Fibroblast of skin of right biceps (primary cell): ENCODE measurements at regions not wholly inside any gene's neighbourhood (a gene's known extent, or its start where the extent isn't known, plus 50 kb on each side); places are given as distances from the start of the nearest gene placed in this dataset.
"Not testable (repeated sequence)": the region's sequence is repeated elsewhere in the genome, so short reads cannot be mapped to it uniquely, and the experiment has no call there.

Experiments used
- DNase-seq: peaks from one replicate; pipeline ENCODE4 v3.0.0-alpha.2; 2013

DNA sequence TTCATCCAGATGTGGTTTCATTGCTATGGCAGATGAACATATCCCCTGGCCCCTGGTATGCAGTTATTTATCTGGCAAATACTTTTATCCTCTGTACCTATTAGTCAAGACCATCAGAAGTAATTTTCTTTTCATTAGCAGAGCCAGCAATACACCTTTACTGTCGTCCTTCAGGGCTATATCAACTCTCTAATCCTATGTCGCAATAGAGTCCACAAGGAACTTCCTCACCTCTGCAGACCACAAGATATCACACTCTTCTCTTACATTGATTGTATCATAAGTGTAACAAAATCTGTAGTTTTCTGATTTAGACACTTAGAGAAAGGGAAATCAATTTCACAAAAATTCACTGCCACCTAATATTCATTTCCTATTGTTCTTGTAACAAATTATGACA lies 252.9 kb upstream of the DCC start:
- DNase-seq = no peak

DNA sequence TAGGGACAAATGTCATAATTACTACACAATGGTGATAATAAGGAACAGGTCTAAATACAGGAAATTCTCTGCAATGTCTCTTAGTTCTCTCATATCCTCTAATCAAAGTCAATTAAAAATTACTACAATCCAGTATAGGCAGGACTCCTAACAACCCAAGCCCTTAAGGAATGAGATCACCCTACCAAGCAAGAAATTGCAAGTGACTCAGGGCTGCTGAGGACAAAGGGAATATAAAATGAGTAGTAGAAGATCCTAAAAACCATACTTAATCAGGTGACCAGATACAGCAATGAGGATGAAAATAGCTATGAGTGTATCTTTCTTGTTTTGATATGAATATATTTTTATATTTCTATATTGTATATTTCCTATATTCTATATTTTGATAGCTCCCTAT lies 250.0 kb upstream of the DCC start:
- DNase-seq = no peak

GRCh38 chr18:52093171-52093570 lies 246.8 kb upstream of the DCC start:
- DNase-seq = no peak

- DNase-seq = no peak
Observed at GRCh38 chr18:52118684-52119083, 221.3 kb upstream of the DCC start.

DNA sequence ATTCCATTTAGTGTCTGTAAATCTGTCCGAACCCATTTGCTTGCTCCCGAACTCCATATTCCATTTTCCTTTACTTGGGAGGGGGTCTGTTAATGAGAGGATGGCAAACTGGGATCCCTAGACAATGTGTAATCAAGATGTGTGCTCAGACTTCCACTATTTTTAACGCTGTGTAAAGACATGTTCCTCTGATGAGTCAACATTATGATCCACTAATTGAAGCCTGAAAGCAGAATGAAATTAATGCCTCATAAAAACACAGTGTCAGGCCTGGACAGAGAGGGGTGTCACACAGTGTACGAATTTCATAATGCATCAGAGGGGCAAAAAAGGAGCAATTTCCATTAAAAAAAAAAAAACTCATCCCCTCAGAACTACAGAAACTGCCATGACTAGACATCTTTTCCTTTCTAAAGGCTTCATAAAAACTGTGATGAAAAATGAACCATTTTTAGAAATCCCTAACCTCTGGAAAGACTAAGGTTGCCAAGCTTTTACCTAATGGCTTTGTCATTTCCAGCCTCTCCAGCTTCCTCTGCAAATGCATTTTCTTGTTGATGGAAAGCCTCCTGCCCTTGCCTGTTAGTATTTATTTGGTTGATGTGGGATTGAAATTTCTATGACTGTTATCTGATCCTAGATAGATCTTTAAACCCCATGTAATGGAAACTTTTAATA lies 209.2 kb upstream of the DCC start:
- DNase-seq = peak; percentile 47

DNA sequence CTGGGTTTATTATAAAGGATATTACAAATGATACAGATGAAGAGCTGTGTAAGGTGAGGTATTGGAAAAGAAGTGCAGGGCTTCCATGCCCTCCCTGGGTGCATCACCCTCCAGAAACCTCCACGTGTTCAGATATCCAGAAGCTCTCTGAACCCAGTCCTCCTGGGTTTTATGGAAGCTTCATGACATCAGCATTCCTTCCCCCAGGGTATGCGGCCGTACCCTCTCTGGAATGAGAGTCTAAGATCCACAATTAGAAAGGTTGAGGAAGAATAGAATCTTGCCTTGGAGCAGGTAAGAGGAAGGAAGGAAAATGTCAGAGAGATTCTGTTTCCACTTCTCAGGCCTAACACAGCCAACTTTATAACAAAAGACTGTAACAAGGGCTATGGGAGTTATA lies 208.2 kb upstream of the DCC start:
- no peak for DNase-seq

DNA sequence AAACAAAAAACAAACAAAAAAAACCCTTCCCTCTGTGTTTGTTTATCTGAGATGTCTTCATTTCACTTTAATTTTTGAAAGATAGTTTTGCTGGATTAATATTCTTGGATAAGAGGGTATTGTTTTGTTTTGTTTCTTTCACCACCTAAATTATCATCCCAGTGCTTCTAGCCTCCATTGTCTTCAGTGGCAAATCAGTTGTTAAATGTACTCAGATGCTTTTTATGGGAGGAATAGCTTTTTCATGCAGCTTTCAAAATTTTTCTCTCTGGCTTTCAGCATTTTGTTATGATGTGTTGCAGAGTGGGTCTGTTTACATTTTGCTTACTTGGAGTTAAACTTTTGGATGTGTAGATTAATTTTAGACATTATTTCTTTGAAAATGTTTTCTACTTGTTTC lies 203.5 kb upstream of the DCC start:
- DNase-seq = no peak

GRCh38 chr18:52140986-52141385 lies 199.0 kb upstream of the DCC start:
- DNase-seq = no peak

GRCh38 chr18:52150050-52150449 lies 189.9 kb upstream of the DCC start:
- DNase-seq = no peak

DNA sequence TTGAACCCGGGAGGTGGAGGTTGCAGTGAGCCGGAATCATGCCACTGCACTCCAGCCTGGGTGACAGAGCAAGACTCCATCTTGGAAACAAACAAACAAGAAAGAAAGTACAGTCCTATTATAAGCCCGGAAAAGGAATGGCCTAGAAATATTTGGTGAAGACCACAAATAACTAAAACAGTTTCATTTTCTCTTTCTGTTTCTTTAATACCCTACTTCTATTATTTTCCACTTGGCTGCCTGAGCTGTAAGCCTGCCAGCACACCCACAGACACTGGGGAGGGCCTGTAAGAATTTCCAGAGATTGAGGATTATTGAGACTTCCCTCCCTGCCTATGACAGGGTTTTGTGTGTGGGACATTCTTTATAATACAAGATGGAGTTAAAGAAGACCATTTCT lies 188.0 kb upstream of the DCC start:
- no peak for DNase-seq

- no peak for DNase-seq
Observed at GRCh38 chr18:52156166-52156565, 183.8 kb upstream of the DCC start.

DNA sequence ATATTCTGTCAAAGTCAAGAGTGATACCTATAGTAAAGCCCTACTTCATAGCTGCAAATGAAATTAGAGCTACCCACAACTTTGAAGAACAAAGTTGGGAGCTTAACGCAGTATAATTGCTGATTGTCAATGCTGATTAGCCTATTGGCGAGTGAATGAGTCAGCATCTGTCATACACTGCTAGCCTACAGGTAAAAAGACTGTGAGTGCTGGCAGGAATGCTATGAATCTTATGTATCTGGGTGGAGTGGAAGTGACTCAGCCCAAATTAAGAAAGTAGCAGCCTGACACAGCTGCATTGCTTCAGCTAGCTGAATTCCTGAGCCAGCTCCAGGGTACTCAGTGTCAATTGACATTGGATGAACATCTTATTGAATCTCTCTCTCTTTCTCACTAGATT lies 179.4 kb upstream of the DCC start:
- peak; percentile 55 for DNase-seq

DNA sequence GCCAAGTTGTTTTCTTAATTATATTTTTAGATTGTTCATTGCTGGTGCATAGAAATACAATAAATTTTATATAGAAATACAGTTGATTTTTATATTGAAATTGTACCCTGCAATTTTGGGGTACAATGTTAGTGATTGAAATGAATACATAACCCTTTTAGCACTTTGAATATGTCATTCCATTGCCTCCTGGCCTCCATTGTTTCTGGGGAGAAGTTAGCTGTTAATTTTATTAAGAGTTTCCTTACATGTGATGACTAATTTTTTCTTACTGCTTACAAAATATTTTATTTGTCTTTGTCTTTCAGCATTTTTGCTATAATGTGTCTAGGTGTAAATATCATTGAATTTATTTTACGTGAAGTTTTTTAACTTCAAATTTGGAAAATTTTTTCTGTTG lies 176.5 kb upstream of the DCC start:
- no peak for DNase-seq

DNA sequence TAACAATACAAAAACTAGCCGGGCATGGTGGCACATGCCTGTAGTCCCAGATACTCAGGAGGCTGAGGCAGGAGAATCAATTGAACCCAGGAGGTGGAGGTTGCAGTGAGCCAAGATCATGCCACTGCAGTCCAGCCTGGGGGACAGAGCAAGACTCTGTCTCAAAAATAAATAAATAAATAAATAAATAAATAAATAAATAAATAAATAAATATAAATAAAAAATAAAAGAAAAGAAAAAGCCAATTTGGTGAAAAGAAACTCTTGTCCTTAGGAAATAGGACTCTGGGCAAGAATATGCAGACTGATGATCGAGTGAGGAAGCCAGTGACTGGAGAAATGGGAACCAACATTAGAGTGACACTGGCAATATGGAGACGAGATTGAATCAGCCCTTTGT lies 171.9 kb upstream of the DCC start:
- DNase-seq = not testable (repeated sequence)

DNA sequence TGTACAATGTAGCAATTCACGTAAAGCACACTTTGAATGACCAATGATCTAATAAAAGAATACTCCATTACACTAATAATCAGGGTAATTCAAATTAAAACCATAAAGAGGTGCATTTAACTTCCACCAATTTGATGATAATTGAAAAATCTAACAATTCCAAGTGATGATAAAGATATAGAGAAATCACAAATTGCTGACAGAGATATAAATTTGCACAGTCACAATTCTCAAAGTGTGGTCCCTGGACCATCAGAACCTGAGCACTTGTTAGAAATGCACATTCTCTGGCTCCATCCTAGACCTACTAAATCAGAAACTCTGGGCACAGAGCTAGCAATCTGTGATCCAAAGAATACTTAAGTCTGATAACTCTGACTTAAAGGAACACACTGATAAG lies 165.8 kb upstream of the DCC start:
- no peak for DNase-seq

DNA sequence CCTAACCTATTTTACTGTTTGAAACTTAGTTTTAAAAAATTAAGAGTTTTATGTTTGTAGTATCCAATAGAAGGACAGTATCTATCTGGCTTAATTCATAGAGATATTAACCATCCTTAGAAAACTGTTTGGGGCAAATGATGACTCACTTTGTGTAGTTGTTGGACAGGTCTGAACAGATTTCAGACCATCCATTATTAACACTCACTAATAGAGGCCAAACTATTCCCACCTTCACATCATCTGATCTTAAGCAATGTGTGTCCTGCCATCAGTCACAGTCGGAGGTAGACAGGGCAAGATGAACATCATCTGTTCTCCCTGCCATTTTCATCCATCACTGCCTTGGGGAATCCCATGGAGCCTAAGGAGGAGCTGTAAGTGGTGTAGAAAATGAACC lies 164.6 kb upstream of the DCC start:
- DNase-seq = no peak

DNA sequence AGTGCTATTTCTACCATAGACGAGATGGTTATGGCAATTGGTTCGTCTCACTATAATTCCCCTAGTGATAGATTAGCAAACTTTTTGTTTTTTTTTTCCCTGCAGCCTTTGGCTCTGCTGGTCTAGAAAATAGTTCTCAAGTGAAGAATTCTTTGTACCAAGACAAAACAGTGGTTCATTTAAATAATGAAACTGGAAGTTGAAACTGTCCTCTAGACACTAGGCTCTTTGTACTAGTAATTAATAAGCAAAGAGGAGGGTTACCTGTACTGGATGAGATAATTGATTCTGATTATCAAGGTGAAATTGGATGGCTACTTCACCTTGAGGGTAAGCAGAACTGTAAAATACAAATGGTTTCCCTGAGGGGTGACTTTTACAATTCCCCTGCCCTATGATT lies 156.9 kb upstream of the DCC start:
- no peak for DNase-seq

DNA sequence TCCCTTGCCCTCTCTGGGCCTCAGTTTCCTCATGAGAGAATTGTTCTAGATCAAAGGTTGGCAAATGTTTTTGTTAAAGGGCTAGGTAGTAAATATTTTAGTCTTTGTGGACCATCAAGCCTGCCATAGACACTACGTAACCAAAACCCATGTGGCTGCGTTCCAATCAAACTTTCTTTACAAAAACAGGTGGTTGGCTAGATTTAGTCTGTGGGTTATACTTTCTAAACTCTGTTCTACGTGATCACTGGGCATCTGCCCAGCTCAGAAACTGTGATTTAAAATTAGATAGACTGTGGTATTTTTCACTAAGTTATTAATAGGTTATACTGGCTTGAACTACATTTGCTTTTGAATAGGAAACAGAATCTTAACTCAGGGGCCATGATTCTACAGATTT lies 149.8 kb upstream of the DCC start:
- no peak for DNase-seq

- no peak for DNase-seq
Observed at GRCh38 chr18:52190631-52191030, 149.4 kb upstream of the DCC start.

- no peak for DNase-seq
Observed at GRCh38 chr18:52200406-52200805, 139.6 kb upstream of the DCC start.

DNA sequence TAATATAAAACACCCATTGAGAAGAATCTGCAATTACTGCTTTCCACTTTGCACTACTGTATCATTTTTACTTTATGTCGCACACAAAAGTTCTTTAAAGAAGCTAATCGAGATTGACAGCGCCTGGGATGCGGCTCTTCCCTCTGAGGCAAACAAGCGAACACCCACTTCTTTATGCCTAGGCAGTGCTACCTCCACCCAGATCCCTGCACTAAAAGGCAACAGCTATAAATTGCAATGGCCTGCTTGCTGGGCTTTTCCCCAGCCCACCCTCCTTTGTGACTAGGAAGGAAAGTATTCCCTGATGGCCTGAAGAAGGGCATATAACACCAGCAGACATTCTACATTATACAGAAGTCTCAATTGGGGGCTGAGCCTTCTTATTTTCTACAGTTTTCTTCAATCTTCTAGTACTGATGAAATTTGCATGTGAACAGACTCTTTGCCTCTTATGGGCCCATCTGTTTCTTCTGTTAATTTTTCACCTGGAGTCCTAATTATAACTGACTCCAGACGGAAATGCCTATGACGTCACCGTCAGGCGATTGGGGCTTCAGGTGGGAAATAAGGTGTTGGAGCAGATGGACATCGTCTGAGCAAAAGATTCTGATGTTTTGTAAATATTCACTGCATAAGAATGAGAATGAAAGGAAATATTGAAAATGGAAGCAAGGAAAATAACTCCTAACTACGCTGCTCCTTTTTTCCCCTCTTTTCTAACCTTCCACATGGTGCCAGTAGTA lies 138.9 kb upstream of the DCC start:
- DNase-seq = no peak

DNA sequence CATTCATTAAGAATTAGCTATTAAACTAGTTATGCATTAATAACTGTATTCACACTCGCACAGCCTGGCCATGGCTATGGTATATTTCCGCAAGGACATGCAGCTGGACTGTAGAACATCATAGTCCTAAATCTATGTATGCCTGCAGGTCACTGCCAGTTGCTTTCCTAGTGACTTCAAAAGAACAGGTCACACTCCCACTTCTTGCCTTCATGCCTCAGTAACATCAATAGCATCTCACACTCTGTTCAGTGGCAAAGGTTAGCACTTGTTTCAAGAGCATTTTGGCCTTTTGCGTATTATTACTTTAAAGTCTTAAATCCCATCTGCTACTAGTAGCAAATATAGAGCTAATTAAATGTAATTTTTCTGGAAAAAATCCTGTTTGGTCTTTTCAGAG lies 131.4 kb upstream of the DCC start:
- no peak for DNase-seq

GRCh38 chr18:52216109-52216508 lies 123.9 kb upstream of the DCC start:
- DNase-seq = no peak

- peak; percentile 72 for DNase-seq
Observed at GRCh38 chr18:52216666-52217065, 123.3 kb upstream of the DCC start.

GRCh38 chr18:52219102-52219501 lies 120.9 kb upstream of the DCC start:
- peak; percentile 67 for DNase-seq
